Activated CD4-positive, alpha-beta T cell treated with anti-CD3 and anti-CD28 coated beads, Interleukin-2, amount 50 U/mL, for 24 hours (primary cell): ENCODE measurements at regions not wholly inside any gene's neighbourhood (a gene's known extent, or its start where the extent isn't known, plus 50 kb on each side); places are given as distances from the start of the nearest gene placed in this dataset.
"Not testable (repeated sequence)": the region's sequence is repeated elsewhere in the genome, so short reads cannot be mapped to it uniquely, and the experiment has no call there.

ENCODE experiments used
- DNase-seq, 2 donors: peaks; one replicate each; pipeline ENCODE4 v3.0.0-alpha.2; 2020; ENCODE audit warnings: low read depth in 1 of 2, low spot score in 1 of 2

DNA sequence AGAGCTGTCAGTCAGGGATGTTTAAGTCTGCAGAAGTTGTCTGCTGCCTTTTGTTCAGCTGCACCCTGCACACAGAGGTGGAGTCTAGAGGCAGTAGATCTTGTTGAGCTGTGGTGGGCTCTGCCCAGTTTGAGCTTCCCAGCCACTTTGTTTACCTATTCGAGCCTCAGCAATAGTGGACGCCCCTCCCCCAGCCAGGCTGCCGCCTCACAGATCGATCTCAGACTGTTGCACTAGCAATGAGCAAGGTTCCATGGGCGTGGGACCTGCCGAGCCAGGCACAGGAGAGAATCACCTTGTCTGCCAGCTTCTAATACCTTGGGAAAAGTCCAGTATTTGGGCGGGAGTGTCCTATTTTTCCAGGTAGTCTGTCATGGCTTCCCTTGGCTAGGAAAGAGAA is 225.1 kb upstream of the RASA1 start:
- DNase-seq, result no peak

DNA sequence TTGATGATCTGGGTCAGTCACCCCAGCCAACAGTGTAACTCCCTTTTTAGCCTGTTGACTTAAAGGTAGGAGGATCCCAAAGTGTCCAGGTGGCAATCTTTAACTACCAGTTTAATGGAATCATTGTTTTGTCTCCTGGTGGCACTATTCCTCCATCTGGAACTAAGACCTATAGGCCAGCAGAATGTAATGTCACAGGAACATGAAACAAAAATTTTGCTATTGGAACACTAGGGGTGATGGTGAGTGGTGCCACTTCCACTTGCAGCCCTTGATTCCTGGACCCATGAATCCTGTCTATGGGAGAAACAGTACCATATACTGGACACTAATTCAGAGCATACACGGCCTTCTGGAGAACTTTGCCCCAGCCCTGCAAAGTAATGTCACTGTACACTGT is 219.5 kb upstream of the RASA1 start:
- no peak for DNase-seq

- DNase-seq, result not testable (repeated sequence)
These were observed 218.7 kb upstream of the RASA1 start for GRCh38 chr5:87049012-87049411.

DNA sequence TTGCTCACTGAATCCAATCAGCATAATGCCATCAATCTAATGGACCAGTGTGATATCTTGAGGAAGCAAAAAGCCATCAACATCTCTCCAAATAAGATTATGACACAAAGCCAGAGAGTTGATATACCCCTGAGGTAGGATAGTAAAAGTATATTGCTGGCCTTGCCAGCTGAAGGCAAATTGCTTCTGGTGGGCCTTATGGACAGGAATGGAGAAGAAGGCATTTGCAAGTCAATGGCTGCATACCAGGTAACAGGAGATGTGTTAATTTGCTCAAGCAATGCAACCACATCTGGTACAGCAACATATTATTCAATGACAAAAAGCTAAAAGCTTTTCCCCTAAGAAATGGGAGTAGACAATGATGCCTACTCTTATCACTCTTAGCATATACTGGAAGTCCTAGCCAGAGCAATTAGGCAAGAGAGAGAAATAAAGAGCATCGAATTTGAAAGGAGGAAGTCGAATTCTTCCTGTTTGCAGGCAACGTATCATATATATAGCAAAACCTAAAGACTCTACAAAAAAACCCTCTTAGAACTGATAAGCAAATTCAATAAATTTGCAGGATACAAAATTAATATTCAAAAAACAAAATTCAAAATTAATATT is 216.1 kb upstream of the RASA1 start:
- no peak for DNase-seq

GRCh38 chr5:87053146-87053545 is 214.5 kb upstream of the RASA1 start:
- DNase-seq, result no peak

DNA sequence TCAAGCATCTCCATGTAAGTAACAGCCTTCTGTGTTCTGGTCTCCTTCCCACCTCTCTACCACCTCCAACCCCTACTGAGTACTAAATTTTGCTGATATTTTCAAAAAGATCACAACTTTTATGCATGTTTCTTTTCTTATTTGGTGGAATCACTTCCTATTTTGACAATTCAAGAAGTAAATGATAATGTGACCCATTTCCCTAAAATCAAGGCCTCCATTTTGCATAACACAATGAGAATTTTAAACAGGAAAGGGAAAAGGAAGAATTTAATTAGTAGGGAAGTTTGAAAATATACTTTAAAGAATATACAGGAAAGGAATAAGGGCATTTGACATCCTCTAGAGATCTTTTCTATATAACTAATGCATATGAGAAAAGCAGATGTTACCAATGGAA is 212.9 kb upstream of the RASA1 start:
- no peak for DNase-seq

DNA sequence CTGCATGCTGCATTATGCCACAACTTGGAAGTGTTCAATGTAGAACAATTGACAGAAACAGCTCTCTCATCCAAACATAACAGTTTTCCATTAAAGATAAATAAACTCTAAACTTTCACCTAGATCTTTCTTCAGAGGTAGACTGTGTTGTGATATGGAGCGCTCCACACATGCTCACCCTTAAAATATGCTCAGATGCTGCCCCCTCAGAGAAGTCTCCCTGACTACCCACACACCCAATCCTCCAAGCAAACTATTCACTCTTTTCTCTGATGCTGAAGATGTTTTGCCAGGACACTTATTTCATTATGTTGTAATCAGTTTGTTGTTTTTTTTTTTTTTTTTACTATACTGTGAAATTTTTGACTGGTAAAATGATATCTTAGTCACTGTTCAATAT is 206.6 kb upstream of the RASA1 start:
- DNase-seq, result no peak

GRCh38 chr5:87069311-87069710 is 198.4 kb upstream of the RASA1 start:
- DNase-seq, result no peak

DNA sequence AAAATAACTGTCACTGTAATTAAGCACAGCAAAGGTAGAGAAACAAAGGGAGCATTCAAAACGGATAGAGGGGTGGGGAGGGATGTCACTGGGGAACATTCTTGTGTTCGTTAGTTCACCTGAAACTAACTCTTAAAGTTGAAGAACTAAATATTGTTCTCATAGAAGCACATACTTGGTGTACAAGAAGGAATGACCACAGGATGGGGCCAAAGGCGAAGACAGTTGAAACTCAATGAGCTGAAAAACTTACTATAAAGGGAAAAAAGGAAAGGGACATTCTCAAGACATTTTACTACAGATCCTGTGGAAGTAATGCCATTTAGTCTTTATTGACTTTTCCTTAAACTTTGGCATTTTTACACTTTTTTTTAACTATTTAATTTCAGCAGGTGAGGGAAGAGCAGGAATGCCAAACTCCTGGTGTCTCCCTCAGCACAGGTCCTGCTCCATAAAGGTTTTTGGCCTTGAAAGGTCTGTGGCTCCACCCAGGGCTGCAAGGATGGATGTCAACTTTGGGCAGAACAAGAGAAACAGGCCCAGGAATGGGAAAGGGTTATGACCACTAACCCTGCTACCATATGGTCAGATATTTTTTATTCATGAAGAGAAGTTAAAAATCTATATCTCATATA is 197.6 kb upstream of the RASA1 start:
- no peak for DNase-seq

DNA sequence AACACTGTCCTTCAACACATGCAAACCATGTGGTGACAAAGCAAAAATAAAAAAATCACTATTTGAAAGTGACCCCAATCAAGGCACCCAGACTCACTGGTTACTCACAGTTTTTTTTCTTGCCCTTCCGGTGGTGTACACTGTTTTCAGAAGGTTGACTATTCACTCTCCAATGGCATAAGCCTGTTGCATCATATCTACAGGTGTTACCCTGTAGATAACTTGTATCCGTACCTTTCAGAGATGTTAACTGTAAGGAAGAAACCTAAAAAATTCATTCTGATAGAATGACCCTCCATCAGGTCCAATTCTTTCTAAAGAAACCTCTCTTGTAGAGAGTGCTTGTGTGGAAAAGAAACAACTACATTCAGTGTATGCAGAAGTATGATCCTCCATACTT is 193.6 kb upstream of the RASA1 start:
- DNase-seq, result no peak

DNA sequence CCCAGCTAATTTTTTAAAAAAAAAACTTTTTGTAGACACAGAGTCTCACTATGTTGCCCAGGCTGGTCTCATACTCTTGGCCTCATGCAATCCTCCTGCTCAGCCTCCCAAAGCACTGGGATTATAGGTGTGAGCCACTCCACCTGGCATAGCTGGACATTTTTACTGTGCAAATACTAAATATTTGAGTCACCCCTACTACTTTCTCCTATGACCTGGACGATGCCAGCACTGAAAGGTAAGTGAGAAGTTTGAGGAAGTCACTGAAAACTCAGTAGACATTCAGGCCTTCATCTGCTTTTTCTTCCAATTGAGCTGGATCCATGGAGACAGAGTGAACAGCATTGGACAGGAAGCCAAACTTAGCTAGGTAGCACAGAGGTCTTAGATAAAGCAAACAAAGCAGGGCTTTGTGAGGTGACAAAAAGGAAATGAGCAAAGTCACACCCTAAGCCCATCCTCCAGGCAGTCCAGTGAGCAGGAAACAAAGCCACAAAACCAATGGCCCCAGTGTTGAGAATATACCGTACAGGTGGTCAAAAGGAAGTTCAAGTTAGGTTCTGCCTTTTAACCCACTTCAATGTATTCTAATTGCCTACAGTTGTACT is 192.6 kb upstream of the RASA1 start:
- no peak for DNase-seq

GRCh38 chr5:87076411-87076810 is 191.3 kb upstream of the RASA1 start:
- no peak for DNase-seq

DNA sequence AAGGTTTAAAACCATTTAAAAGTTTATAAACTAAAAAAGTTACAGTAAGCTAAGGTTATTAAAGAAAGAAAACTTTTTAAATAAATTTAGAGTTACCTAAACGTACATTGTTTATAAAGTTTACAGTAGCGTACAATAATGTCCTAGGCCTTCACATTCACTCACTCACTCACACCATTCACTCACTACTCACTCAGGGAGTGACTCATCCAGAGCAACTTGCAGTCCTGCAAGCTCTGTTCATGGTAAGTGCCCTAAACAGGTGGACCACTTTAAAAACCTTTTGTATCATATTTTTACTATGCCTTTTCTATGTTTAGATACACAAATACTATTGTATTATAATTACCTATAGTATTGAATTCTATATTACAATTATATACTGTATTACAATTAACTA is 190.8 kb upstream of the RASA1 start:
- no peak for DNase-seq

DNA sequence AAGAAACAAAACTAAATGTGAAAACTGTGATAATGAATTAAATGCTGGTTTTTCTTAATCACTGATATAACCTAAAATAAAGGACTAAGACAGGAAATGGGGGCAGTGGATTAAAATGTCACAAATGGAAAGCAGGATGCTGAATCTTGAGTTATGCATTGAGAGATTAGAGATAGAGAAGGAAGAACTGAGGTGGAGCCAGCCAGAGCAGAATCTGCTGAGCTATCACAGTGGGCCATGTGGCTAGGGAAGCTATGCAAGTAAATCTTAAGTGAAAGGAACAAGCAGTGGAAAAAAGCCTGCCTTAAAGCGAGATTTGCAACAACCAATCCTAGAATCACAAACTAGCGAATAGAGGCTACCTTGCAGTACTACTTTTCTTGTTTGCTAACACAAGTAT is 188.5 kb upstream of the RASA1 start:
- DNase-seq, result no peak

DNA sequence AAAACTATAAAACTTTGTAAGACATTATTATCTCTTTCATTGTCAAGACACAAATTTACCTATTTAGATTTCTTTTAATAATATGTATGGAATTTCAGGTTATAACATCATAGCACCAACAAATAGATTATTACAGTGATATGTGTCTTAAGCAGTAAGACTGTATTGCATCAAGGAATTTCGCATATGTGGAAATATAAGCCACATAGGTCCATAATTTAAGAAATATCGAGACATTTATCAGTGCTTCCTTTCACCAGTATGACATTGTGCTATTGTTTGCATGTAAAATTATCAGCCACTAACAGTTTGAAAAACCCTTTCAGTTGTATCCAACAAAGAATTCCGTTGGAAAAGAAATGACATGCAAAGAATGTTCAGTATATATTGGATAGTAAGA is 186.7 kb upstream of the RASA1 start:
- no peak for DNase-seq

- peak in 1 of 2 donors; percentile 15 for DNase-seq
These were observed 185.9 kb upstream of the RASA1 start for GRCh38 chr5:87081511-87082372.

DNA sequence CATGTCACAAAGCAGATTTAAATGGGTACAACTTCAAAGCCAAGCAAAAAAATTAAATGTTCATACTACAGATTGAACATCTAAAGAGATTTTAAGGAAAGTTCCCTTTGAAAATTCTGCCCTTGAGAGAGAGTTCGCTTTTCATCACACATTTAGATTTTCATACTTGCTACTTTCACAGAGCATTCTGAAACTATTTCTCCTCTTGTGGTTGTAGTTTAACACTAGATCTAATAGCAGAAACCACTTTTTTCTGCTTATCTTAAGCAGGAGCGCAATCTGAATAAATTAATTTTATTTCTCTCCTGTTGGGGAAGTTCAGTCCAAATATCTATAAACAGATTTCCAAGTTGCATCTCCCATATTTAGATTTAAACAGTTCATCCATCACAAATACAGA is 173.3 kb upstream of the RASA1 start:
- DNase-seq, result no peak

DNA sequence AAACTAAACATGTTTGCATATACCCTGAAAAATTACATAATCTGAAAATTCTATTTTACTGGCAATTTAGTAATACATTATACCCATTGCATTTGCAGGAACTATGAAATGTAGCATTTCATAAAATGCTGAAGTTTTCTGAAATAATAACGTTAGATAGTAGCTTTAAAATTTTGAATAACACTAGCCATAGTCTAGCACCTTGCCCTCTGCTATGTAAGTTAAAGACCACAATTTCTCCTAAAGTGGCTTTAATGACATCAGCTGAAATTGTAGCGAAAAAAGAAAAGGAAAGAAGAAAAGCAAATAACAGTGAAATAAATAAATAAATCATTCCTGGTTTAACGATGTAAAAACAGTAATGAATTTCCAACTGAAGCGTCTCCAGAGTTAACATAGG is 172.8 kb upstream of the RASA1 start:
- no peak for DNase-seq

DNA sequence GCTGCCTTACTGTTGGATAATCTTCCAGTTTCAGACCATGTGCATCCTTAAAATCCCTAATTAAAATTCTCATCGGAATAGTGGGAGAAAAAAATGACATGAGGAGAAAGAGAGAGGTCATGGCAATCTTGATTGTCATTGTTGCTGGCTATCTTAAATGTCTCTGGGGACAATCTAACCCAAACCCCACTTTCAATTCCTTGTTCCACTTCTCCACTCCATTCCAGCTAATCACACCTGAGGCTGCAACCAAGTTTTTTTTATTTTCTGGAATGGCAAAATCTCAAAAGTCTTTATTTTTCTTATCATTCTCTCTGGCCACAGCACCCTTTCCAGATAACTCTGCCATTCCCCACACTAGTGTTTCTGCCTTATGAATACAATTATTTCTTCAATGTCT is 171.9 kb upstream of the RASA1 start:
- no peak for DNase-seq

GRCh38 chr5:87097664-87098063 is 170.0 kb upstream of the RASA1 start:
- DNase-seq, result no peak

DNA sequence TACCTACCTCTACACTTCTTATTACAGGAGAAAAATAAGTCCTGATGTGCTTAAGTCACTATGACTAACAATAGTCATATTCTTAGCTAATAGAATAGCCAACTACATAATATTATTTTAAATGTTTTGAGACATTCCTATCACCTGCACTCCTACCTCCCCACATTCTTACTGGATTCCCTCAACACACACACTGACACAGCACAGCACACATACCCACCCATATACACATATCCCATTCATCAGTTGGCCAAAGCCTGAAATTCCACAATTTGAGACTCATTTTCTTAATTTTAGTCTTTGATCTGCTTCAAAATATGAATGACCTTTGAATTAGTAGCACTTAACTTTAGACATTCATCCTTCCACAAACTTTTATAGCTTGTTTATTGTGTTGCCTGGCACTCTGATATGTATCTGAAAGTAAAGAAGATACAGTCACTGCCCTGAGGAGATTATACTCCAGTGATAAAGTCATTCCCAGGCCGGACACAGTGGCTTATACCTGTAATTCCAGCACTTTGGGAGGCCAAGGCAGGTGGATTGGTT is 168.3 kb upstream of the RASA1 start:
- DNase-seq, result no peak

DNA sequence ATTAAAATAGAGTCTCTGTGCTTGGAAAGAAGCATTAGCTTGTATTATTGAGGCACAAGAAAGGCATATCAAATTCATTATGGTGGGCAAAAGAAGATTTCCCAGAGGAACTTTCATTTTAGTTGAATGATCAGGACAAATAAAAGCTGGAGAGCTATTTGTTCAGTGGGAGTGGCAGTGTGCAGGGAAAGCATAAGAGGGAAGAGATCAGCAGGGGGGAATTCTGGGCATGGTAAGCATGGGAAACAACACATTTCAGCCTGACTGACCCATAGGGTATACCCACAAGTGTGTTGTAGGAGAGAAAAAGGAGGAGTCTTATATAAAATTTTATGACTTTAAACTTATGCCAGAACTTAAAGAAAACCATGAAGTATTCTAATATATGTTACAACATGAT is 167.7 kb upstream of the RASA1 start:
- DNase-seq, result no peak
